NT2/D1 (cell line): ENCODE measurements at regions not wholly inside any gene's neighbourhood (a gene's known extent, or its start where the extent isn't known, plus 50 kb on each side); places are given as distances from the start of the nearest gene placed in this dataset.

Source experiments
- SUZ12 ChIP-seq: IDR thresholded peaks from 2 replicates; pipeline ENCODE4 v1.6.1; 2011; ENCODE audit not compliant: insufficient read length, insufficient read depth; ENCODE audit errors: extremely low read depth
- YY1 ChIP-seq: IDR thresholded peaks from 2 replicates; pipeline ENCODE4 v1.6.1; 2011; ENCODE audit not compliant: insufficient read length, insufficient read depth
- ZNF274 ChIP-seq: IDR thresholded peaks from 2 replicates; pipeline ENCODE4 v1.6.1; 2011; ENCODE audit warnings: mild to moderate bottlenecking, low read depth, low read length

GRCh38 chr13:78085434-78086225, 167.0 kb upstream of the EDNRB start:
- TF ChIP-seq ZNF274 (no peak), SUZ12 (no peak), YY1 (no peak)
